HG02610 (cell line): ENCODE measurements at regions not wholly inside any gene's neighbourhood (a gene's known extent, or its start where the extent isn't known, plus 50 kb on each side); places are given as distances from the start of the nearest gene placed in this dataset.
"Not testable (repeated sequence)": the region's sequence is repeated elsewhere in the genome, so short reads cannot be mapped to it uniquely, and the experiment has no call there.

ENCODE experiments used
- ATAC-seq: cut with Tn5 transposase; IDR thresholded peaks from one replicate; pipeline ENCODE4 v1.9.1; 2021; ENCODE audit warnings: mild to moderate bottlenecking, moderate library complexity; ENCODE audit not compliant: unreplicated experiment

DNA sequence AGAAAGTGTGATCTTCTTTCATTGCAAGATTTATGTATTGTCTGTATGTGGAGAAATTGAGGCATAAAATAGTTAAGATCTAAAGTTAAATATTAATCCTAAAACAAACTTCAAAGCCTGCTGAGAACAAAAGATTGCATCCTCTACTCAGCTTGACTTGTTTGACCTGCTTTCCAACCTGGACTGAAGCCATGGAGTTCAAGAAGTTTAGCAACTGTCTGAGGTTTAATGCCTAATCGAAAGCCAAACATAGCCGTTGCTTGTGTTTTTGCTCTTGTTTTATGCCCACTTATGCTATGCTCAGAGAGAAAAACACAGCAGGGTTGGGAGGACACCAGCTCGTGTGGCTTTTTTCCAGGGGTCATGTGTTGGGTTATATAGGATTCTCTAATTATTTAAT lies 135.6 kb downstream of the NUFIP1 start:
- ATAC-seq: no peak

DNA sequence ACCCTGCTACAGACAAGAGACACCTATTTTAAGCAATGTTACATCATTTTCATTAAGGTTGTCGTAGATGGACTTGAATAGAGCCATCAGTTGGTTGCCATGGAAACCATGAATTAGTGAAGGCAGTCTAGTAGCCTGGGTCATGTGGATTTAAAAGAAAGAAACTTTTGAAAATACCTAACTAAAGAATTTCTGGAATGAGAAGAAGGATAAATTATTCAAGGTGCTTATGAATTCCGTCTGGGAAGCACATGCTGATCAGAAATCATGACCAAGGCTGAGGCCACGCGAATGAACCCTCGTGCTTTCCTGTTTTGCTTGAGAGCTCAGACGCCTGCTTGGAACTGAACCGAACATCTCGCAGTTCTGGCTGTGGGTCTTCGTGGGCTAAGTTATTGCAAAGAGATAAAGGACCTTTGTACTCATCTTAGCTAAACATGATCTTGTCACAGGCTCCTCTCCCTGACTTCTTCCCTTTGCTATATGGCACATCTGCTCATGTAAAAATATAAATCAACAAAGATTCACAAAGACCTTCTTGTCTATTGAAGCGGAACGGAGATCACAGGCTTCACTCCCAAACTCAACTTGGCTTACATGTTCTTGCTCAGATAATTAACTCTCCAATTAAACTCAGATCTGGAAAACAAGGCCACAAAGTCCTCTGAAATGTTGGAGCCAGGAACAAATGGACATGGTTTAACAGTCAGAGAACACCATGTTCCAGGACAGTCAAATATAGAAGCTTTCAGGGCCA lies 140.2 kb downstream of the NUFIP1 start:
- no peak for ATAC-seq

DNA sequence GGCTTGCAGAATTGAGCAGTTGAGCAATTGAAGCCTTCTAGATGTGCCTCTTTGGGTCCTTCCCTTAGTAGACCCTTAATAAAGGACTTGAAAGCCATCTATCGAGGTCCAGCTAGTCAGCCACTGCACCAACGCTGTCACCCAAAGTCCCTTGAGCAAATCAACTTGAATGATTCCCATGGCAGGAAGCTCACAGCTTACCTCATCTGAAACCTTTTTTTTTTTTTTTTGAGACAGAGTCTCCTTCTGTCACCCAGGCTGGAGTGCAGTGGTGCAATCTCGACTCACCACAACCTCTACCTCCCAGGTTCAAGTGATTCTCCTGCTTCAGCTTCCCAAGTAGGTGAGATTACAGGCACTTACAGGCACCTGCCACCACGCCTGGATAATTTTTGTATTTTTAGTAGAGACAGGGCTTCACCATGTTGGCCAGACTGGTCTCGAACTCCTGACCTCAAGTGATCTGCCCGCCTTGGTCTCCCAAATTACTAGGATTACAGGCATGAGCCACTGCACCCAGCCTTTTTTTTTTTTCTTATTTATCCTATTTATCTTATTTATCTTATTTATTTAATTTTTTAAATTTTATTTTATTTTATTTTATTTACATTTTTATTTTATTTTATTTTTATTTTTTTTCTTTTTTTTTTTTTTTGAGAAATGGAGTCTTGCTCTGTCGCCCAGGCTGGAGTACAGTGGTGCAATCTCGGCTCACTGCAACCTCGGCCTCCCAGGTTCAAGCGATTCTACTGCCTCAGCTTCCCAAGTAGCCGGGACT lies 143.8 kb downstream of the NUFIP1 start:
- ATAC-seq: not testable (repeated sequence)

DNA sequence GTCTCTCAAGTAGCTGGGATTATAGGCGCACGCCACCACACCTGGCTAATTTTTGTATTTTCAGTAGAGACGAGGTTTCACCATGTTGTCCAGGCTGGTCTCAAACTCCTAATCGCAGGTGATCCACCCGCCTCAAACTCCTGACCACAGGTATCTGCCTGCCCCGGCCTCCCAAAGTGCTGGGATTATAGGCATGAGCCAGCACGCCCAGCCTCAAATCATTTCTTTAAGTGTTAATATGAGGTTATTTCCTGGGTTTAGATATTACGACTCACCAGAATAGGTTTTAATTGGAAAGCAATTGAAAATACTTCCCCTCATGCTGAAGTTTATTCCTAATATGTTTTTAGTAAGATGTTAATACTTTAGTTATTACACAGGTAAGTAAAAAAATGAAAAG lies 144.5 kb downstream of the NUFIP1 start:
- no peak for ATAC-seq

DNA sequence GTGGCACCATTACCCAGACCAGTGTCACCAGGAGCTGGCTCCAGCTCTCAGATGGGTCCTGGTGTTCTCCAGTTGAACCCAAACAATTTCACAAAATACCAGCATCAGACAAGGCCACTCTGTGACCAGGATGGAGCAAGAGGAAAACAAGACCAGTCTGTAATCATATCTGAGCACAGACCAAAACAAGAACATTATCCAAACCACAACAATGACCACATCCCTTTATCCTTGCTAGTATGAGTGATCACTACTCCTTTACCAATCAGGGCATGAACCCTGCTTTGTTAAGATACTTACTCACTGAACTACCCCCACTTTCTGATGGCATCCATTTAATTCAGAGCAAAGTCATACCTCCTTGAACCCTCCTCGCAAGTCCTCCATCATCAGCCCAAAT lies 145.9 kb downstream of the NUFIP1 start:
- no peak for ATAC-seq

DNA sequence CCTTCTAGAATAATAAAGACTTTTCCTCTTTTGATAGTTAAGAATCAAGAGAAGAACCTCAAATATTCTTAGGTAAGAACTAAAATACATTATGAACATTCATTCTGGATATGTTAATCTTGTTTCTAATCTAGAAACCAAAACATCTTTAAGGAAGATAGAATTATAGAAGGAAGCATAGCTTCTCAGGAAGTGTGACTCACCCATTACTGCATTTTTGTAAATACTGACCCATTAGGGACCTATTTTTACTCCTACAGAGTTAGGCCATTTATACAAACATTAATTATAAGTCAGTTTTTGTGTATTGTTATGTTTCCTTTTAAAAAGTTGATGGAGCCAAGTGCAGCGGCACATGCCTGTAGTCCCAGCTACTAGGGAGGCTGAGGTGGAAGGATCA lies 147.1 kb downstream of the NUFIP1 start:
- no peak for ATAC-seq

DNA sequence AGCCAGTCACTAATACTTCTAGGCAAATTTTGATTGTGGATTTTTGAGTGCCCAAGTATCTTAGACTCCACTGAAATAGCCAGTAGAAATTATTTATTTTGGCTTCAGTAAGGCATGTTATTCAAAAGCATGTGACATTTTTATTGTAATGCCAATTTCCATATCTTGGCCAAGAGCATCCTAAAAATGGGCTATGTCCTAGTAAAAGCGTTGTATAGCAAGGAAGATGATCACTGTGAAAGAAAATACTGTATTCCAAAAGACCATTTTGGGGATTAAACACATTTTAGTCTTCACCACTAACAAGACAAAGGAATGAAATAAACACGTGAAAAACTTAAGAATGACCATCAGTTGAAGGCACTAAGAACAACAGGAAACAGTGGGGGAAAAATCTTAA lies 149.1 kb downstream of the NUFIP1 start:
- ATAC-seq: no peak

DNA sequence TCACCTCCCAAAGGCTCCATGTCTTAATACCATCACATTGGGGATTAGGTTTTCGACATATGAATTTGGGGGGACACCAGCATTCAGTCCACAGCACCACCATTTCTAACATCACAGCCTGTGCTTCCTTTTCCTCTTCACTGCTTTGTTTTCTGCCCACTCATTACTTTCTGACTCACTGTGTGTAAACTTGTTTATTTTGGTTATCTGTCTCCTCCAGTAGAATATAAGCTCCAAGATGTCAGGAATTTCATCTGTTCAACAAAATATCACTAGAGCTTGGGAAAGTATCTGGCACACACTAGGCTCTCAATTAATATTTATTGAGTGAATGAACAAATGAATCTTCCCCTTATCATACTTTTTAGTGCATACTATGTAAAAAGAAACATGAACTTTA lies 152.0 kb downstream of the NUFIP1 start:
- no peak for ATAC-seq

DNA sequence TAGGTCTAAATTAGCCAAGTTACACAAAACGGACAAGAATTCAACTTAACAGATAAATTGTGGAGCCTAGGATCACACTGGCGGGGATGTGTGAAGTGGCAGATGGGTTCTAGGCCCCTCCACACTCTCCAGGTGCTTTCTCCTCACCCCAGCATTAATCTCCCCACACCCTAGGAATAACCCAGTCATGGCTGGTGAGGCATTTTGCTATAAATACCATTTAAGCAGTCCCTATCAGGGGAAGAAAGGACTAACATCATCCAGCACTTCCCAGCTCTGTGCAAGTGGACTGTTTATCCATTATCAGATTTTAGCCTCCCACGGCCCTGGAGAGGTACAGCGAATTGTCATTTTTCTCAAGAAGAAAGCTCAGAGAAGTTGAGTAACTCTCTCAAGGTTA lies 154.9 kb downstream of the NUFIP1 start:
- ATAC-seq: no peak

DNA sequence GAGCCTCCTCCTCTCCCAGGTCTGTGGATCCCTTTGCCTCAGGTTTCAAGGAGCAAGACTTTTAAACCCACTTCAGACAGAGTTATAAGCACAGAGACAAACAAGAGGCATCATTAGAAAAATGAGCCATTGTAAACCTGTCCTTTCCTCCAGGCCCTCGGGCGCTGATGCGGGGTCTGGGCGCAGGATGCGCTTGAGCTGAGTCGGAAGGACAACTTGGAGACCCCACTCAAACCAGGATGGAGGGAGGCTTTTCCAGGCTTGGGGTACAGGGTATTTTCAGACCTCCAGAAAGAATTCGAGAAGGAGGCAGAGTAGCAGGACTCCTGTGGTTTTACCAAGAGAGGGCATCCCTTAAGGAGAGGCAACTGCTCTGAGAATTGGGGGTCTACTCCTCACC lies 155.6 kb downstream of the NUFIP1 start:
- ATAC-seq: no peak

DNA sequence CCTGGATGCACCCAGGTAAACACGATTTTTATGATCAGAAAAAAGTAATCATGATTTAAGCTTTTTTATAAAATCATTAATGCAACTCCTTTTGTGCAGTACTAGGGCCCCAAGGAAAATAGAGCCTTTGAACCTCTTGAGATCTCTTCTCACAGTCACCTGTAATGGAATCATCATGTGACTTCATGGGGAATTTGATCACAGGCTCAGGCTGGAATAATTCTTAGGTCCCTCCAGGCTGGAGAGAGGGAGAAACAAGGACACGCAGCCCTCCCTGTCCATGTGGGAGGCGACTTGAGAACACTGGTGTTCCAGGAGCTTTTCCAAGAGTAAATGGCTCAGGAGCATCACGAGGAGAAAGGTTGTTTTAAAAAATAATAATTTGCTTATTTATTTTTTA lies 156.1 kb downstream of the NUFIP1 start:
- ATAC-seq: no peak

DNA sequence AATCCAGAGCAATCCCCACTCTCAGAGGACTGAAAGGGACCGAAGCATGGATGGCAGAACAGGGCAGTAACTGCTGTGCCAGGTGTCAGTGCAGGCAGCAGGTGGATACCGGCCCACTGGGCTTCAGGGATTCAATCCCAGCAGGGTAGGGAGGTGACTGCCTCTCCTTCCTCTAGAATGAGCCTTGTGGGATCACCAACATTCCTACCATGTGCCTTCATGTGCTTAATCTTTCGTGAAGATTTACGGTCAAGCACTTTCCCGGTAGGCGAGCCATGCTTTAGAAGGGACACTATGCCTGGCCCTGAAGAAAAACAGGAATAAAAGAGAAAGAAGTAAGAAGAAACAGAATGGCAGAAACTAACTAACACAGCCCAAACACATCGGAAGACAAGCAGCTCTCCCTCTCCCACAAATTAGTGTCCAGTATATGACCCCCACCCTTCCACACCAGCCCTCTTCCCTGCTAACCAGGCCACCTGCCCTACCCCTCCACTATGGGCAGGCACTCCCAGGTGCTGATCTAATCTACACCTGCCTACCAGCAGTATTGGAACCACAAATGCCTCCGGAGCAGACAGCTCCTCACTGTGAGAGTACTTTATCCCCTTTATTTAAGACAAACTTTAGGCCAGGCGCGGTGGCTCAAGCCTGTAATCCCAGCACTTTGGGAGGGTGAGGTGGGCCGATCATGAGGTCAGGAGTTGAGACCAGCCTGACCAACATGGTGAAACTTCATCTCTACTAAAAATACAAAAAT lies 162.5 kb downstream of the NUFIP1 start:
- ATAC-seq: no peak

DNA sequence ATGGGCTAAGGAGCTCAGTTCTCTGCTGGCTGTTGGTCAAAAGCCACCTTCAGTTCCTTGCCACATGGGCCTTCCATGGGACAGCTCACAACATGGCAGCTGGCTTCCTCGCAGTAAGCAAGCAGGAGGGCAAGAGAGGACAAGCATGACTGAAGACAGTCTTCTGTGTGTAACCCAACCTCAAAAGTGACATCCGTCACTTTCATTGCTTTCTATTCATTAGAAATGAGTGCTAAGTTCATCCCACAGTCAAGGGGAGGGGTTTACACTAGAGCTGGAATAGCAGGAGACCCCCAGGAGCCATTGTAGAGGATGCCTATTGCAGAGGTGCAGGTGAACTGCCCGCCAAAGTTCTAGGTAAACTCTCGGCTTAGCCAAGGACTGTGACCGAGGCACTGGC lies 163.3 kb downstream of the NUFIP1 start:
- ATAC-seq: no peak

DNA sequence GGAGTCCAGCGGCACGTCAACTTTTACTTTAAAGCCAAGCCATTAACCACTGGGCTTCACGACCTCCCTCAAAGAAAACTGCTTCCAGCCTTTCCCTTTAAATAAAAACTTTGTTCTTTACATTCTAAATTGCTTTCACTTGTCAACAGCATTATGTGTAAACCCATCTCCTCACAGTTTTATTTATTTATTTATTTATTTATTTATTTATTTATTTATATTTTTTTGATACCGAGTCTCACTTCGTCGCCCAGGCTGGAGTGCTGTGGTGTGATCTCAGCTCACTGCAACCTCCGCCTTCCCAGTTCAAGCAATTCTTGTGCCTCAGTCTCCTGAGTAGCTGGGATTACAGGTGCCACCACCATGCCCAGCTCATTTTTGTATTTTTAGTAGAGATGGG lies 165.7 kb downstream of the NUFIP1 start:
- not testable (repeated sequence) for ATAC-seq

DNA sequence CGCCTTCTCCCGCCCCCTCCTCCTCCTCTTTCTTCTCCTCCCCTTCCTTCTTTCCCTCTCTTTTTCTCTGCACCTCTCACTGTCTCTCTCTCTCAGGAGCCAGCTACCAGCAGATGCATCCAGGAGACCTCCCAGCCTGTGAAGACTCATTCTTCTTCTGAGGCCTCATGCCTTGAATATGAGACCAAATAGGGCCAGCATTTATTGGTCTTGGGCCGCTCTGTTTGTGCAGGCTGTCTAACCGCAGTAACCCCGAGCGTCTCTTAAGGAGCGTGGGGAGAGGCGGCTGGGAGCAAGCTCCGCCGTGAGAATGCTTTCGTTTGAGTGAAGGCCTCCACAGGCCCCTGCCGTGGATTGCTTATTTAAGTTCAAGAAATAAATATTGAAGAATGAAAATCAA lies 167.0 kb downstream of the NUFIP1 start:
- ATAC-seq: no peak

DNA sequence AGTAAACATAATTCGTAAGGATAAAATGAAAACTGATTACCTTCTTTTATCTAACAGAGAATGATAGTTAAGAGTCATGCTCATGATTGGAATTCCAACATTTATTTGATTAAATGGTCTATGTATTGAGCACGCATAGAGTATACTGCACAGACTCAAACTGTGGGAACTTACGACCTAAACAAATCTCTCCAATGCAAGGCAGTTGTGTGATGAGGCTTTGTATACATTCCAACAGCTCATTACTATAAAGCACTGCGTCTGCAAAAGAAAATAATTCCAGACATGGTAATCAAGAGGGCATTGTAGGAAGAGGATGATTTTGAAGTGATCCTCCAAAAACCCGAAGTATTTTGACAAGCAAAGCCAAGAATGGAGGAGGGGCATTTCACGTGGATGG lies 169.5 kb downstream of the NUFIP1 start:
- ATAC-seq: no peak

DNA sequence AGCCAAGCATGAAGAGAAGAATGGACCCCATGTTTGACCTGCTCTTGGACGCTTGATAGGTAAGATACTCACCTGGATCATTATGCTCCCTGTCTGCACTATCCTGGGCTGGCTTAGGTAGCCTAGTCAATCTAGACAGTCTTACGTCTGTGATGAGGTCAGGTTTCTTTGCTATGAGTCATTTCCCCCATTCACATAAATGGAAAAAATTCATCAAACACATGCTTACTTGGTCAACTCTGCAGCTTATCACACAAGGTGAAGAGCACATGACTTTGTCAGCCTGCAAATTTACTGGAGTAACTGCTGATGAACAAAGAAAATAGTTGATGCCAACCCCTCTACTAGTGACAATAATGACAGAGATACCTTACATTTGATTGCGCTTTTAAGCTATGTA lies 170.0 kb downstream of the NUFIP1 start:
- ATAC-seq: peak; percentile 54

DNA sequence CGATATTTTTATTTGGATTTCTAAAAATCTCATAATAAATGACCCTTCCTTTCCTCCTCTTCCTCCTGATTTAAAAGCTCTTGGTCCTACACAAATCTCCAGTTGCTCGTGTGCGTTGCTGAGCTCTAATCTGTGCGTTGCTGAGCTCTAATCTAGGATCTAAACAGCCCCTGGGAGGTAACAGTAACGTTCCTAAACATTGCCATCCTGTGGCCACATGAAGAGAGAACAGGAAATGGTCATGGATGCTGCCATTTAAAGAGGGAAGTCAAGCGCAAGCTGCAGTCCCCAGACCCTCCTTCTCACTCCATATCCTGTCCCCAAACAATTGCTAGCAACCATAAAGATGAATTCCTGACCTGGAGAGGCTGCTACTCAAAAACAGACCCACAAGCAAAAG lies 170.8 kb downstream of the NUFIP1 start:
- no peak for ATAC-seq

DNA sequence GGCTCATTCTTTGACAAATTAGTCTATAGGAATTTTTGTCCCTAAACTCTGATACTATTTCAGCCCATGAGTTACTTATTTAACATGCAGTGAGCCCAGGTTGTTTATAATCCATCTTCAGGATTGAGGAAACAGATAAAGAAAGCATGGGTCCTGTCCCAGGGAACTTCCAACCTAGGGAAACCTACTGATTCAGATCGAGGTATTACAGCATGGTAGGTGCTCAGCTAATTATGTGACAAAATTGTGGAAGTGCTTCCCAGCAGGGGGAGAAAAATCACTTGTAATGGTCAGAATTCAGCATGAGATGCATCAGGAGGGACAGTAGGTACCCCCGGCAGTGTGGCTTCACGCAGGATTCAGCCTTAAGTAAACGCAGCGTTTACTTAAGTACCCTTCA lies 171.3 kb downstream of the NUFIP1 start:
- no peak for ATAC-seq

DNA sequence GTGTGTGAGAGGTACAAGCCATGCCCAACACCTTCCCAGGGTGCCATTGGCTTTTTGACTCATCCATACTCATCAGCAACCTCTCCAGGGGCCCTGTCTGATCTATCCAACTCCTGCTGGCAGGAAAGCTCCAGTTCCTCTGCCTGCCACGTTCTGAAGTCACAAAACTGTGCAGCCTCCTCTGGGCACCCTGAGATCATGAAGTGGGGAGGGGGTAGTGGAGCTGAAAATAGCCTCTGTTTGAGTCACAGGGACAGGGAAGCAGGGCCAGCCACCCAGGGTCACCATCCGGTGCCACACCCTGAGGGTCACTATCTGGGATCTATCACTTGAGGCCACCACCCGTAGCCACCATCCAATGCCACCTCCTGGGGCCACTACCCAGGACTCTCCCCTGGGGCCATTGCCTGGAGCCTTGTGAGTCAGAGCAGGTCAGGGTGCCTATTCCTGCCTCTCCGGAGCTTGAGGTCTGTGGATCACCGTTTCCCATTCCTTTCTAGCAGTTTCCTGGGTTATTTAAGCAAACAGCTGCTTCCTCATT lies 172.1 kb downstream of the NUFIP1 start:
- ATAC-seq: no peak

DNA sequence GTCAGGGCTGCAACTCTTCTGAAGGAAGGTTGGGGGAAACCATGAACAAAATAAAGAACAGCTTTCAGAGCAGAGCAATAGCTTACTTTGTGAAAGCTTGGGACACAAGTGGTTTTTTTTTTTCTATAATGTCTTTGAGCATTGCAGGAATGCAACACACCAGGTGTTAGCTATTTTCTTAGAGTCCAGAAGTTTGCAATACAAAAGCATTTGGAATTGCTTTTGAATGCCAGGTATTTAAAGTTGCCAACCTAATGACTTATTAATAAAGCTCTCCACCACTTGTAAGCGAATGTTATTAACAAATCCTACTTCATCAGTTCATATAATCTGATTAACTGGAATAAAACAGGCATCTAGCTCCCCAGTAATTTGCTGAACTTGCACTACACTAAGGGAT lies 172.6 kb downstream of the NUFIP1 start:
- ATAC-seq: no peak

DNA sequence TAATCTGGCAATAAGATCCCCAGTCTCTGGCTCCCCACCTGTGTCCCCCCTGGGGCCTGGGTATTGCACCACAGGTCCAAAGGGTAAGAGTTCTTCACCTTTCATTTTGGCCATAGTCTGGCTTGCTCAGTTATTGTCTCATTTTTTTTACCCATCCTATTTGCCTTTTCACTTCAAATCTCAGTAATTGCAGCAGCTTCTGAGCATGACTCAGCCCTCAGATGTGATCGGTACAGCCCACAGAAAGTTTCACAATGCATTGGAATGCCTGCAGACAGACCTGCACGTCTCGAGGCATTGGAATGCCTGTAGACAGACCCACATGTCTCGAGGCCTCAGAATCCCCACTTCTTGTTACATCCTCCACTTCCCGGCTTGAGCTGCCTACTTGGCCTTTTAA lies 173.6 kb downstream of the NUFIP1 start:
- no peak for ATAC-seq
